ENCODE measurements at regions not wholly inside any gene's neighbourhood (a gene's known extent, or its start where the extent isn't known, plus 50 kb on each side); places are given as distances from the start of the nearest gene placed in this dataset.

- DNase-seq, result no peak
Measured at GRCh38 chr7:26560526-26561256, 269.0 kb downstream of the SNX10 start.

GRCh38 chr7:26562841-26563240, 271.2 kb downstream of the SNX10 start:
- no peak for DNase-seq

GRCh38 chr7:26563406-26563805, 271.7 kb downstream of the SNX10 start:
- no peak for DNase-seq

GRCh38 chr7:26567266-26567665, 275.6 kb downstream of the SNX10 start:
- DNase-seq, result no peak

- no peak for DNase-seq
Measured at GRCh38 chr7:26574476-26574875, 282.8 kb downstream of the SNX10 start.

- no peak for DNase-seq
Measured at GRCh38 chr7:26580064-26580591, 284.3 kb downstream of the SKAP2 start.

- DNase-seq, result peak; percentile 61
Measured at GRCh38 chr7:26580711-26581110, 283.7 kb downstream of the SKAP2 start.

GRCh38 chr7:26583094-26583648, 281.2 kb downstream of the SKAP2 start:
- DNase-seq, result no peak

GRCh38 chr7:26584326-26584725, 280.1 kb downstream of the SKAP2 start:
- no peak for DNase-seq

- no peak for DNase-seq
Measured at GRCh38 chr7:26584987-26585665, 279.3 kb downstream of the SKAP2 start.

GRCh38 chr7:26587536-26587935, 276.9 kb downstream of the SKAP2 start:
- no peak for DNase-seq

GRCh38 chr7:26588511-26588910, 275.9 kb downstream of the SKAP2 start:
- DNase-seq, result no peak

- DNase-seq, result no peak
Measured at GRCh38 chr7:26590709-26591108, 273.7 kb downstream of the SKAP2 start.

- DNase-seq, result no peak
Measured at GRCh38 chr7:26592011-26592410, 272.4 kb downstream of the SKAP2 start.

GRCh38 chr7:26593393-26593792, 271.0 kb downstream of the SKAP2 start:
- DNase-seq, result peak; percentile 44

GRCh38 chr7:26593896-26594295, 270.5 kb downstream of the SKAP2 start:
- peak; percentile 41 for DNase-seq

- DNase-seq, result no peak
Measured at GRCh38 chr7:26594553-26594952, 269.8 kb downstream of the SKAP2 start.

- no peak for DNase-seq
Measured at GRCh38 chr7:26598867-26599266, 265.5 kb downstream of the SKAP2 start.

- no peak for DNase-seq
Measured at GRCh38 chr7:26599982-26600381, 264.4 kb downstream of the SKAP2 start.

- DNase-seq, result no peak
Measured at GRCh38 chr7:26600411-26600810, 264.0 kb downstream of the SKAP2 start.

- no peak for DNase-seq
Measured at GRCh38 chr7:26603631-26604030, 260.8 kb downstream of the SKAP2 start.

- no peak for DNase-seq
Measured at GRCh38 chr7:26608402-26608801, 256.0 kb downstream of the SKAP2 start.

- DNase-seq, result no peak
Measured at GRCh38 chr7:26609082-26609481, 255.3 kb downstream of the SKAP2 start.

GRCh38 chr7:26609532-26609931, 254.9 kb downstream of the SKAP2 start:
- no peak for DNase-seq
